Neuron (in vitro differentiated cells): ENCODE measurements at regions not wholly inside any gene's neighbourhood (a gene's known extent, or its start where the extent isn't known, plus 50 kb on each side); places are given as distances from the start of the nearest gene placed in this dataset.
A peak's percentile ranks its signal among the peaks of the same experiment; 100 is the strongest.
"Not testable (repeated sequence)": the region's sequence is repeated elsewhere in the genome, so short reads cannot be mapped to it uniquely, and the experiment has no call there.

Experiments used
- H2AFZ ChIP-seq: one replicate; pipeline ENCODE4 v1.6.1; 2013; ENCODE audit warnings: low read depth, mild to moderate bottlenecking, inconsistent platforms, low read length, moderate library complexity
- H3K27me3 ChIP-seq: one replicate; pipeline ENCODE4 v1.6.1; 2013; ENCODE audit warnings: low read length; ENCODE audit not compliant: insufficient read depth
- H3K36me3 ChIP-seq: one replicate; pipeline ENCODE4 v1.6.1; 2013; ENCODE audit warnings: low read length; ENCODE audit not compliant: insufficient read depth
- H3K4me1 ChIP-seq: one replicate; pipeline ENCODE4 v1.6.1; 2013; ENCODE audit warnings: low read length; ENCODE audit not compliant: insufficient read depth
- H3K4me3 ChIP-seq: 2 replicates; pipeline ENCODE4 v1.5.1; 2013; ENCODE audit warnings: mild to moderate bottlenecking, low read length, moderate library complexity
- H3K9me3 ChIP-seq: one replicate; pipeline ENCODE4 v1.6.1; 2013; ENCODE audit warnings: low read length

DNA sequence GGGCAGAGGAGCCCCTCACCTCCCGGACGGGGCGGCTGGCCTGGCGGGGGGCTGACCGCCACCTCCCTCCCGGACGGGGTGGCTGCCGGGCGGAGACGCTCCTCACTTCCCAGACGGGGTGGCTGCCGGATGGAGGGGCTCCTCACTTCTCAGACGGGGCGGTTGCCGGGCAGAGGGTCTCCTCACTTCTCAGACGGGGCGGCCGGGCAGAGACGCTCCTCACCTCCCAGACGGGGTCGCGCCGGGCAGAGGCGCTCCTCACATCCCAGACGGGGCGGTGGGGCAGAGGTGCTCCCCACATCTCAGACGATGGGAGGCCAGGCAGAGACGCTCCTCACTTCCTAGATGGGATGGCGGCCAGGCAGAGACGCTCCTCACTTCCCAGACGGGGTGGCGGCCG lies 1615.9 kb upstream of the C9orf72 start:
- not testable (repeated sequence) for H3K4me3 ChIP-seq, H2AFZ ChIP-seq, H3K36me3 ChIP-seq, H3K4me1 ChIP-seq, H3K9me3 ChIP-seq, H3K27me3 ChIP-seq

DNA sequence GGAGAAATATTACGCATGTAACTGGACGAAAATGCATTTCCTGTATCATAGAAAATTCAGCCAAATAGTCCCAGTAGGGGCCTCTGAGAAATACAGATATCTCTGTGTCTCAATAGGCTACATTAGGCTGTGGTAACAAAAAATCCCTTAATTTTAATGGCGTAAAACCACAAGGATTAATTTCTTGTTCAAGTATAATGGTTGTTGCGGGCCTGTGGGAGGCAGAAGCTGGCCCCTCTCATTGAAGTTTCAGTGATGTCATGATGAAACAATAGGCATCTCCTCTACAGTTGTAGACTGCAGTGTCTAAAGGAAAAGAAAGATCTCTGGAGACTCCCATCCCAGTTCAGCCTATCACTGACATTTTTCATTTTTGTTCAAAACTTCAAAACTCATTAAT lies 1625.6 kb upstream of the C9orf72 start:
- no peaks in the 10 kb centered on the region for H3K4me1 ChIP-seq
- H3K36me3 ChIP-seq, result no peaks in the 10 kb centered on the region
- no peaks in the 10 kb centered on the region for H3K27me3 ChIP-seq
- no peaks in the 10 kb centered on the region for H3K9me3 ChIP-seq
- no peak overlapping the region for H3K4me3 ChIP-seq
- H2AFZ ChIP-seq, result no peak overlapping the region

DNA sequence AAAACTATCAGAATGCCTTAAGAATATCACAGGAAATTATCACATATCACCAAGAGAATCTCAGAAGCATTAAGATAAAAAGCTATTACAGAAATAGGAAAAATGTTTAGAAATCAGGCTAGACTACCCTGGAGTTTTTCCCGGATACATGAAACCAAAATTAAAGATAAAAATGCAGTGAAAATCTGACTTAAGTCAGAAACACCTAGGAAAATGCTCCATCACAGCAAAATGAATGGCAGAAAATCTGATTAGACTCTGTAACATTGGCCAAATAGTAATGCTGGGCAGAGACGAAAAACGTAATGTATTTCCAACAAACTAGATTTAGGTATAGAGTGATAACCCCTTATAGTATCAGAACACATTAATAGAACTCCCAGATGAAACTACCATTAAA lies 1626.7 kb upstream of the C9orf72 start:
- Histone ChIP-seq H3K36me3 (no peaks in the 10 kb centered on the region), H3K4me1 (no peaks in the 10 kb centered on the region)

DNA sequence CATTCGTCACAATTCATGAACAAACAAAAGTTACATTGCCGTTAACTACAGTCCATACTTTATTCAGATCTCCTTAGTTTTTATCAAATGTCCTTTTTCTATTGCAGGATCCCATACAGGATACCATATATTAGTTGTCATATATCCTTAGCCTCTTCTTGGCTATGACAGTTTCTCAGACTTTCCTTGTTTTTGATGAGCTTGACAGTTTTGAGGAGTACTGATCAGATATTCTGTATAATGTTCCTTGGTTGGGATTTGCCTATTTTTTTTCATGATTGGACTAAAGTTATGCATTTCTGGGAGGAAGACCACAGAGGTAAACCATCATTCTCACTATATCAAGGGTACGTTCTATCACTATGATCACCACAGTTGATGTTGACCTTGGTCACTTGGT lies 1627.4 kb upstream of the C9orf72 start:
- Histone ChIP-seq H2AFZ (no peak overlapping the region), H3K27me3 (no peaks in the 10 kb centered on the region), H3K9me3 (no peaks in the 10 kb centered on the region), H3K4me1 (no peaks in the 10 kb centered on the region), H3K4me3 (no peak overlapping the region), H3K36me3 (no peaks in the 10 kb centered on the region)

More for the DNA sequence above, 1626.7 kb upstream of the C9orf72 start:
- Histone ChIP-seq H2AFZ (no peak overlapping the region), H3K9me3 (no peaks in the 10 kb centered on the region), H3K4me3 (no peak overlapping the region), H3K27me3 (no peaks in the 10 kb centered on the region)

DNA sequence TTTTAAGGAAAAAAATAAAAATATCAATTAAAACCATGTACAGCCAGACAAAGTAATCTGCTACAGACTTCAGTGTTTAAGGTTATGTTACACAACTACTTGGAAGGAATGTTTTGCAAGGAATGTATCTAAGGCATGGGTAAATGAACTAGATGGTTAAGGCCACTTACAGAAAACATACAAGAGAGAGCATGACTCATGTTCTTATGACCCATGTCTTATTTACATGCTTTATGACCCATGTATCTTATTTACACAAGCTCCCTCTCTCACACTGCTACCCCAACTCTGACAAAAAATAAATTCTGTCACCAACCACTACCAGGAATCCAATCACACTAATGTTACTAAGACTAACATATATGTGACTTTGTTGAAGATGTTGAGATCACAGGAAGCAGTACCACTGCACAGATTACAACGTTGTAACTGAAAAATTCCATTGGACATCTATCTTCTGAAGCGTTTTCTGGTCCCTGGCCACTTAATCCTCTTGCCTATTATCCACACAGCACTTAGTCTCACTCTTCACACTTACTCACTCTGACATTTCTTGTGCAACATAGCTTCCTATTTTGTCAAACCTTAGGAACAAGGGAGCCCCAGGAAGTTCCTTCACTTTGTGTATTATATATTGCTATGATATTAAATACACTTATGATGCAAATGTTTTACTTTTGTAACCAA lies 1630.1 kb upstream of the C9orf72 start:
- no peaks in the 10 kb centered on the region for H3K27me3 ChIP-seq
- H3K4me3 ChIP-seq, result no peak overlapping the region
- H2AFZ ChIP-seq, result no peak overlapping the region
- H3K4me1 ChIP-seq, result no peaks in the 10 kb centered on the region
- H3K9me3 ChIP-seq, result no peaks in the 10 kb centered on the region
- H3K36me3 ChIP-seq, result no peaks in the 10 kb centered on the region

DNA sequence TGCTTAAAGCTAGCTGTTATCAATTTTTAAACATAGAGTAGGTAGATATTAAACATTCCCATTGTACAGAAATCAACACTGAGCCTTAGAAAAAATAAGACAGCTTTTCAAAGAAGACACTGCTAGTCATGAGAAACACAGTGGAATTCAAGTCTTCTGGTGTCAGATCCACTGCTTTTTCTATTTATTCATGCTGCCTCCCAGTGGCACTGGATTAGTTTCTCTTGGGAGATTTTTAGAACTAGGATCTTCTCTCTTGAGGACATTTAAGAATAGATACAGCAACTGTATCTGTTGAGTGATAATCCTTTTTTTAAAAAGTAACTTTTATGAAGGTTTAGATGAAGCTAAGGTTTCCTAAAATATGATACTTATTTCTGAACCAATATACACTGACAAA lies 1635.4 kb upstream of the C9orf72 start:
- peaks cover 12% of the 10 kb centered on the region for H3K4me1 ChIP-seq
- H3K27me3 ChIP-seq, result peaks cover 12% of the 10 kb centered on the region
- H3K36me3 ChIP-seq, result no peaks in the 10 kb centered on the region
- no peaks in the 10 kb centered on the region for H3K9me3 ChIP-seq
- no peak overlapping the region for H2AFZ ChIP-seq
- H3K4me3 ChIP-seq, result no peak overlapping the region

DNA sequence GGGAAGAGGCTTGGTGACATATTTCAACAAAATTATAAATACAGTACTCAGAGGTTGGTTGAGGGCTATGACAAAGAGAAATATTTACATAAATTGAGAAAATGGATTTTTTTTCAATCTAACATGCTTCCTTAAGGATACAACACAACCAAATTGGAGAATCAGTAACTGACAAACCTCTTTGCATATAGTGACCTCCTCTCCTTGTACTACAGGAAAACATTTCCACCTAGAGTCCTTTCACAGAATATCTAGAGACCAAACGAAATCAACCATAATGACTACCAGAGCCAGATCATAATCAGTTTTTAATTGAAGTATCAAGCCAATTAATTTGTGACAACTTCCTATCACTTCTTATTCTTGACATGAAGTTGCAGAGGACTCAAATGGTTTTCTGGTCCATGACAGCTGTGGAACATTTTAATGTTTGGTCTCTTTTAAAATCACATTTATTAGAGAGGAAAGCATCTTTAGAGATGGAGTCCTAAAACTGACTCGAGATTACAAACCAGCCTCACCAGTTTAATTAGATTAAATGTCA lies 1636.5 kb upstream of the C9orf72 start:
- Histone ChIP-seq H3K36me3 (no peaks in the 10 kb centered on the region), H2AFZ (no peak overlapping the region), H3K9me3 (no peaks in the 10 kb centered on the region), H3K4me1 (peaks cover 16% of the 10 kb centered on the region), H3K27me3 (peaks cover 12% of the 10 kb centered on the region), H3K4me3 (no peak overlapping the region)

DNA sequence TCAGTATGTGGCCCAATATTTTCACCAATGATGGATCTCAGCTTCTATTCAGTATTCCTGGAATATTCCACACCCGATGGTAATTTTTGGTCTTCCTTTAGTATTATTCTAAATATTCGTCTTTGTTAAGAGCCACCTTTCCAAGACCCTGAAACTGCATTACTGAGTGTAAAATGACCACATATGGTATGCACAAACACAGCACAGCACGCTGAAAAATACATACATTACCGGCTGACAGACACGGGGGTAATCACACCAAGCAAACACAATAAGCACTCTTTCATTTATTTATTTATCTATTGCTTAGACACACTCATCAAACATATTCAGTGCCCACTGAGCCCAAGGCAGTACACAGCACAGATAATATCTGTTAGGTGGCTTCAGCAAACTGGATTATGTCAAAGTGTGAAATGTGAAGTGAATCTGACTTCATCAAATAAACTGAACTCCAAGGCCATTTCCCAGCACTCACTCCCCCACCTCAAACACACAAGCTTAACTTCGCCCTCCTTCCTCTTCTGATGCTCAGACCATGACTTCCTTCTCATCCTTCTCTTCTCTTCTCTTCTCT lies 1637.8 kb upstream of the C9orf72 start:
- no peaks in the 10 kb centered on the region for H3K36me3 ChIP-seq
- H3K4me1 ChIP-seq, result peaks cover 20% of the 10 kb centered on the region
- peaks cover 24% of the 10 kb centered on the region for H3K27me3 ChIP-seq
- no peaks in the 10 kb centered on the region for H3K9me3 ChIP-seq
- H2AFZ ChIP-seq, result peak overlapping the region; percentile 99
- H3K4me3 ChIP-seq, result peak overlapping the region; percentile 90

DNA sequence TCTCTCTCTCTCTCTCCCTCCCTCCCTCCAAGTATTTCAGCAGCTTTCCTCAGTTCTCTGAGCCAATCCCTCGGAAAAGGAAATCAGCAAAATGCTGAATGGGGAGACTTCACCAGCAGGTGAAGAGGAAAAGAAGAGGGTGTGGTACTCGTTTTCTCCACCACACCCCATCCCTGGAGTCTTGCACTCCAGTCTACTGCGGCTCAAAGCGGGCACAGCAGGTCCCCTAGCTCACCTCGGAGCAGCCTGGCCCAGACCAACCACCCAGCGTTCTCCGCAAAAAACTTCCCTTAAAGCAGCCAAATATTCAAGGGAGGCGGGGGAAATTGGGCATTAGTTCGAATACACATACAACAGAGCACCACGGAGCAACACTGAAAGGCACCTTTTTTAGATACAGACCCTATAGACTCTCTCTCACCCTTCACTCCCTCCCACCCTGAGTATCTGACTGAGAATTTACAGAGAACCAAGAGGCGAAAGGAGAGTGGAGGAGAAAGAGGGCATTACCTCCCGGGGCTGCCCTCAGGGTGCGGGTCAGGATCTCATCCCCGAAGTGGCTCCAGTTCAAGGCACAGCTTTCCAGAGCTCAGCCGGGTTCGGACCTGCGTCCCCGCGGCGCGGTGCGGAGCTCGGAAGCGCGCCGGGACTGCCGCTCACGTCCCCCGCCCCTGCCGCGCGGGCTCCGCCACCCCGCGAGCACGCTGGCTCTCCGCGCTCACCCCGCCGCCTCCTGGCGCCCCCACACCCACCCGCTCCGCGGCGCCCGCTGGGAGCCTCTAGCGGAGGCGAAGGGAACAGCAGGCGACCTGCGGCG lies 1638.5 kb upstream of the C9orf72 start:
- Histone ChIP-seq H3K27me3 (peaks cover 24% of the 10 kb centered on the region), H3K4me3 (peak overlapping the region; percentile 90), H2AFZ (peak overlapping the region; percentile 99), H3K9me3 (no peaks in the 10 kb centered on the region), H3K4me1 (peaks cover 20% of the 10 kb centered on the region), H3K36me3 (no peaks in the 10 kb centered on the region)

DNA sequence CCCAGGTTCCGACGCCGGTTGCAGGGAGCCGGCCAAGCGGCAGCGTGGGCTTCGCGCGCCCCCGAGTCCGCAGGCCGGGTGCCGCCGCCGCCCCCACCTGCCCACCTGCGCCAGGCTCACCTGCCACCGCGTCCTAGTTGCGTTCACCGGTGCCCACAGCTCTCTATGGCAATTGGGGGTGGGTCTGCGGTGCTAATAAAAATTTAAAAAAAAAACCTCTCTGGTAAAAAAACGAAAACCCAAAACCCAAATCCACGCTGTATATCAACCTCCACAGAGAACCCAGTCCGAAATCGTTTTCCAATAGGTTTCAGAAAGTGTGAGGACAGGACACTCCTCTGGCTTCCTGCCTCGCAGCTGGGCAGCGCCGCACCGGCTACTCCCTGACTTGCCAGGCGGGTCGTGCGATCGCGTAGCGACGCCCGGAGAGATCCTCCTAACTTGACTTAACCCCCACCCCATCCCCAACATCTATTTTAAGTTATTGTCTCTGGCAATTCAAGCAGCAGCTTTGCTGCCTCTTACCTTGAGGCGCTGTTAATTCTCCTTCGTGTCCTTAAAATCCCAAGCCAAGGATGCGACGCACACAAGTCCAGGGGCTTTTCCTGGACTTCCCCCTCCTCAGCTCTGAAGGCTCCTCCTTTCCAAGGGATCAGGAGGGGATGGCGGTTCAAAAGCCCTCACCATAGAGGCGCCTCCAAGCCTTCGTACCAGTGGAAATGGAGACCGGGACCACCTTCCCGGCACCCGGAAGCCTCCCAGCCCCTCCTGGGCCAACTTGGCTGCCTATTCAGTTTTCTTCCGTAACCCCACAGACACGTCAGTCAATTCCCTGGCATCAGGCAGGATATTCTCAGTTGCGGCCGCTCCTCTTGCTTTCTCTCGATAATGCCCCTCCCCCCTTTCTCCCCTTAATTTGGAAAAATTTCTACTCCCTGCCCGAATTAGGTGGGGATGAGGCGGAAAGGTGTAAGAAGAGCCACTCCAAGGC lies 1639.4 kb upstream of the C9orf72 start:
- peak overlapping the region; percentile 99 for H2AFZ ChIP-seq
- H3K4me3 ChIP-seq, result peak overlapping the region; percentile 90
- H3K9me3 ChIP-seq, result no peaks in the 10 kb centered on the region
- peaks cover 27% of the 10 kb centered on the region for H3K27me3 ChIP-seq
- H3K4me1 ChIP-seq, result peaks cover 20% of the 10 kb centered on the region
- no peaks in the 10 kb centered on the region for H3K36me3 ChIP-seq

DNA sequence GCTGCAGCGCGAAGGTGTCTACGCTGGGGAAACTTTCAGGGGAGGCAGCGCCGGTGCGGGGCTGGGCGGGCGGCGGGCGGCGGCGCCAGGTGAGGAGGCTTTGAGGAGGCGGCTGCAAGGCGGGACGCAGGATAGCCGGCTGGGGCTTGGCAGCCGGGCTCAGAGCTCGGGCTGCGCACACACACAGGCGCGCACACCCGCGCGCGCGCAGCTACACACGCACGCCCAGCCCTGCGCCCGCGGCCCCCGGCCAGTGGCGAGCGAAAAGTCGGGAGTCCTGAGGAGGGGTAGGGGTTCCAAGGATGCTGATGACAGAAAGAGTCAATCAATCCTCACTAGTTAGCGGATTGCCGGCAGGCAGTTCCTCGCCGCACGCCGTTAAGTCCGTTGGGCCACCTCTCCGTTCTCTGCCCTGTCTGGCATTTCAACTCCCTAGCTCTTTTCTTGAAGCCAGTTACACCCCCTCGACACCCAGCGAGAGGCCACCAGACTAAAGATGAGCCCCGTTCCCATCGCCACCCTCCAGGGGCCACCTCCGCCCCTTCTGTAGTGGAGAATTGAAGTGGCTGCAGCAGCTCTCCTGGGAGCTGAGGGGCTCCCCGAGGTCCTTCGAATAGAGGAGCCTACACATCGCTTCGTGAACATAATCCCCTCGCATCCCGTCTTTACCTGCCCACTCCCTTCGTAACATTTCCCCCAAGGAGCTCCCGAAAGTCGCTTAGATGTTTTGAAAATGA lies 1640.3 kb upstream of the C9orf72 start, which contains the start of gene LINGO2:
Gene LINGO2, minus strand, starts transcription at position 185 of the 737 bp plus-strand sequence.
- H3K9me3 ChIP-seq, result no peaks in the 10 kb centered on the region
- no peaks in the 10 kb centered on the region for H3K36me3 ChIP-seq
- peak within 1 kb of the TSS; percentile 99 for H2AFZ ChIP-seq
- H3K4me1 ChIP-seq, result peaks cover 20% of the 10 kb centered on the region
- H3K4me3 ChIP-seq, result peak within 1 kb of the TSS; percentile 90
- H3K27me3 ChIP-seq, result peaks cover 27% of the 10 kb centered on the region
